ENCODE measurements at regions not wholly inside any gene's neighbourhood (a gene's known extent, or its start where the extent isn't known, plus 50 kb on each side); places are given as distances from the start of the nearest gene placed in this dataset.

- Mint-ChIP-seq H3K36me3 (no peaks in the 10 kb centered on the region), H3K9me3 (peaks cover 26% of the 10 kb centered on the region), H3K4me3 (no peak overlapping the region), H3K4me1 (no peaks in the 10 kb centered on the region), H3K27ac (no peak overlapping the region)
- DNase-seq (ENCODE audit: low spot score in 2 of 2), result no peak
- no peak for ATAC-seq
Observed at GRCh38 chr2:78682781-78683180, 342.7 kb upstream of the REG3G start.

GRCh38 chr2:78686625-78687153 lies 338.8 kb upstream of the REG3G start:
- H3K27ac Mint-ChIP-seq, result no peak overlapping the region

GRCh38 chr2:78699696-78700095 lies 325.8 kb upstream of the REG3G start:
- no peak overlapping the region for H3K4me3 Mint-ChIP-seq
- H3K4me1 Mint-ChIP-seq, result no peaks in the 10 kb centered on the region
- no peak overlapping the region for H3K27ac Mint-ChIP-seq
- H3K9me3 Mint-ChIP-seq, result peaks cover 7% of the 10 kb centered on the region
- DNase-seq (ENCODE audit: low spot score in 2 of 2) (no peak), ATAC-seq (no peak)
- H3K36me3 Mint-ChIP-seq, result no peaks in the 10 kb centered on the region

More at GRCh38 chr2:78686625-78687153, 338.8 kb upstream of the REG3G start:
- no peak overlapping the region for H3K4me3 Mint-ChIP-seq
- ATAC-seq (no peak), DNase-seq (ENCODE audit: low spot score in 2 of 2) (no peak)
- H3K9me3 Mint-ChIP-seq, result peaks cover 29% of the 10 kb centered on the region
- H3K4me1 Mint-ChIP-seq, result no peaks in the 10 kb centered on the region
- no peaks in the 10 kb centered on the region for H3K36me3 Mint-ChIP-seq

- H3K4me1 Mint-ChIP-seq, result no peaks in the 10 kb centered on the region
Observed at GRCh38 chr2:78701546-78701945, 324.0 kb upstream of the REG3G start.

GRCh38 chr2:78707776-78708386 lies 317.6 kb upstream of the REG3G start:
- Mint-ChIP-seq H3K27ac (no peak overlapping the region), H3K36me3 (no peaks in the 10 kb centered on the region), H3K4me3 (no peak overlapping the region), H3K9me3 (peaks cover 12% of the 10 kb centered on the region), H3K4me1 (no peaks in the 10 kb centered on the region)
- no peak for ATAC-seq
- no peak for DNase-seq (ENCODE audit: low spot score in 2 of 2)

More at GRCh38 chr2:78701546-78701945, 324.0 kb upstream of the REG3G start:
- DNase-seq (ENCODE audit: low spot score in 2 of 2) (no peak), ATAC-seq (no peak)
- Mint-ChIP-seq H3K36me3 (no peaks in the 10 kb centered on the region), H3K4me3 (no peak overlapping the region), H3K9me3 (peaks cover 4% of the 10 kb centered on the region), H3K27ac (no peak overlapping the region)

- Mint-ChIP-seq H3K9me3 (peaks cover 12% of the 10 kb centered on the region), H3K27ac (no peak overlapping the region), H3K4me1 (no peaks in the 10 kb centered on the region), H3K4me3 (no peak overlapping the region), H3K36me3 (no peaks in the 10 kb centered on the region)
- no peak for ATAC-seq
- no peak for DNase-seq (ENCODE audit: low spot score in 2 of 2)
Observed at GRCh38 chr2:78710632-78711375, 314.7 kb upstream of the REG3G start.

GRCh38 chr2:78715293-78715692 lies 310.2 kb upstream of the REG3G start:
- Mint-ChIP-seq H3K36me3 (no peaks in the 10 kb centered on the region), H3K9me3 (peaks cover 17% of the 10 kb centered on the region), H3K27ac (no peak overlapping the region), H3K4me1 (no peaks in the 10 kb centered on the region), H3K4me3 (no peak overlapping the region)
- ATAC-seq (no peak), DNase-seq (ENCODE audit: low spot score in 2 of 2) (no peak)

- DNase-seq (ENCODE audit: low spot score in 2 of 2), result no peak
- H3K36me3 Mint-ChIP-seq, result no peaks in the 10 kb centered on the region
- no peak for ATAC-seq
- H3K9me3 Mint-ChIP-seq, result peaks cover 18% of the 10 kb centered on the region
- no peaks in the 10 kb centered on the region for H3K4me1 Mint-ChIP-seq
- no peak overlapping the region for H3K4me3 Mint-ChIP-seq
- H3K27ac Mint-ChIP-seq, result no peak overlapping the region
Observed at GRCh38 chr2:78718024-78718423, 307.5 kb upstream of the REG3G start.

- Mint-ChIP-seq H3K4me1 (no peaks in the 10 kb centered on the region), H3K36me3 (no peaks in the 10 kb centered on the region), H3K4me3 (no peak overlapping the region), H3K27ac (no peak overlapping the region), H3K9me3 (peaks cover 18% of the 10 kb centered on the region)
- DNase-seq (ENCODE audit: low spot score in 2 of 2) (no peak), ATAC-seq (no peak)
Observed at GRCh38 chr2:78718473-78718872, 307.0 kb upstream of the REG3G start.

- Mint-ChIP-seq H3K4me1 (no peaks in the 10 kb centered on the region), H3K9me3 (peaks cover 24% of the 10 kb centered on the region), H3K27ac (no peak overlapping the region), H3K36me3 (no peaks in the 10 kb centered on the region), H3K4me3 (no peak overlapping the region)
- DNase-seq (ENCODE audit: low spot score in 2 of 2) (no peak), ATAC-seq (no peak)
Observed at GRCh38 chr2:78721355-78722033, 304.0 kb upstream of the REG3G start.

GRCh38 chr2:78734221-78734620 lies 291.3 kb upstream of the REG3G start:
- no peak overlapping the region for H3K27ac Mint-ChIP-seq
- no peak overlapping the region for H3K4me3 Mint-ChIP-seq
- no peaks in the 10 kb centered on the region for H3K4me1 Mint-ChIP-seq
- peaks cover 10% of the 10 kb centered on the region for H3K9me3 Mint-ChIP-seq
- H3K36me3 Mint-ChIP-seq, result no peaks in the 10 kb centered on the region
- no peak for DNase-seq (ENCODE audit: low spot score in 2 of 2)
- no peak for ATAC-seq

- Mint-ChIP-seq H3K27ac (no peak overlapping the region), H3K9me3 (peaks cover 24% of the 10 kb centered on the region), H3K4me1 (no peaks in the 10 kb centered on the region), H3K36me3 (no peaks in the 10 kb centered on the region), H3K4me3 (no peak overlapping the region)
- ATAC-seq (no peak), DNase-seq (ENCODE audit: low spot score in 2 of 2) (no peak)
Observed at GRCh38 chr2:78739282-78739681, 286.2 kb upstream of the REG3G start.

GRCh38 chr2:78749638-78750037 lies 275.9 kb upstream of the REG3G start:
- ATAC-seq, result no peak
- no peak overlapping the region for H3K27ac Mint-ChIP-seq
- peaks cover 10% of the 10 kb centered on the region for H3K9me3 Mint-ChIP-seq
- no peak overlapping the region for H3K4me3 Mint-ChIP-seq
- DNase-seq (ENCODE audit: low spot score in 2 of 2), result no peak
- H3K4me1 Mint-ChIP-seq, result no peaks in the 10 kb centered on the region
- H3K36me3 Mint-ChIP-seq, result no peaks in the 10 kb centered on the region

- Mint-ChIP-seq H3K4me3 (no peak overlapping the region), H3K36me3 (no peaks in the 10 kb centered on the region), H3K27ac (no peak overlapping the region), H3K4me1 (no peaks in the 10 kb centered on the region), H3K9me3 (peaks cover 7% of the 10 kb centered on the region)
- DNase-seq (ENCODE audit: low spot score in 2 of 2) (no peak), ATAC-seq (no peak)
Observed at GRCh38 chr2:78750219-78750618, 275.3 kb upstream of the REG3G start.

GRCh38 chr2:78754930-78755329 lies 270.6 kb upstream of the REG3G start:
- H3K36me3 Mint-ChIP-seq, result no peaks in the 10 kb centered on the region
- H3K4me1 Mint-ChIP-seq, result no peaks in the 10 kb centered on the region
- no peak overlapping the region for H3K27ac Mint-ChIP-seq
- no peak overlapping the region for H3K4me3 Mint-ChIP-seq
- H3K9me3 Mint-ChIP-seq, result peaks cover 13% of the 10 kb centered on the region
- ATAC-seq (no peak), DNase-seq (ENCODE audit: low spot score in 2 of 2) (no peak)

GRCh38 chr2:78757191-78757590 lies 268.3 kb upstream of the REG3G start:
- no peak overlapping the region for H3K4me3 Mint-ChIP-seq
- H3K27ac Mint-ChIP-seq, result no peak overlapping the region
- peaks cover 33% of the 10 kb centered on the region for H3K9me3 Mint-ChIP-seq
- no peaks in the 10 kb centered on the region for H3K36me3 Mint-ChIP-seq
- ATAC-seq (no peak), DNase-seq (ENCODE audit: low spot score in 2 of 2) (no peak)
- H3K4me1 Mint-ChIP-seq, result no peaks in the 10 kb centered on the region

Data from stimulated activated effector memory CD8-positive, alpha-beta T cell treated with anti-CD3 and anti-CD28 coated beads, Interleukin-12 subunit alpha, Interleukin-12 subunit beta, amount 100 ng/mL, for 72 hours (primary cell).